ENCODE measurements at regions not wholly inside any gene's neighbourhood (a gene's known extent, or its start where the extent isn't known, plus 50 kb on each side); places are given as distances from the start of the nearest gene placed in this dataset.

- peaks cover 9% of the 10 kb centered on the region for H3K9me3 ChIP-seq (ENCODE audit: control insufficient read depth, low read depth, low read length)
- no peak overlapping the region for H4K91ac ChIP-seq (ENCODE audit: insufficient read length, low read depth, low read length)
- no peaks in the 10 kb centered on the region for H4K20me1 ChIP-seq (ENCODE audit: control insufficient read depth, insufficient read depth, insufficient read length)
- no peaks in the 10 kb centered on the region for H3K79me2 ChIP-seq (ENCODE audit: insufficient read depth, low read length)
- H3K27me3 Mint-ChIP-seq (ENCODE audit: low read depth) = no peaks in the 10 kb centered on the region
- H2BK120ac ChIP-seq (ENCODE audit: low read depth, low read length, poor library complexity, severe bottlenecking) = no peak overlapping the region
- H2BK5ac ChIP-seq (ENCODE audit: insufficient read length, low read length) = no peak overlapping the region
- peaks cover 2% of the 10 kb centered on the region for H3K23me2 ChIP-seq (ENCODE audit: insufficient read length, low read depth, low read length, poor library complexity, severe bottlenecking)
- H2BK20ac ChIP-seq (ENCODE audit: low read depth, low read length, poor library complexity, severe bottlenecking) = no peak overlapping the region
- H3K27ac Mint-ChIP-seq = no peak overlapping the region
- H3K36me3 Mint-ChIP-seq (ENCODE audit: insufficient read depth in 1 of 3, low read depth in 3 of 3) = peaks cover 11 to 27% (median 14%) of the 10 kb centered on the region in 3 experiments
- no peak overlapping the region for H3K14ac ChIP-seq (ENCODE audit: insufficient read depth, low read length)
- no peak overlapping the region for H3K18ac ChIP-seq (ENCODE audit: insufficient read length, low read depth, low read length)
- H3K56ac ChIP-seq (ENCODE audit: insufficient read length, low read depth, low read length) = no peak overlapping the region
- H3K23ac ChIP-seq (ENCODE audit: insufficient read length, low read depth, low read length) = no peak overlapping the region
- no peaks in the 10 kb centered on the region for H3K27me3 ChIP-seq (ENCODE audit: insufficient read depth, low read length)
- H2AFZ ChIP-seq (ENCODE audit: low read length) = no peak overlapping the region
- peaks cover 7 to 8% of the 10 kb centered on the region in 2 experiments for H3K4me1 Mint-ChIP-seq
- no peak overlapping the region for H3T11ph ChIP-seq (ENCODE audit: low read length)
- no peak overlapping the region for H3K27ac ChIP-seq (ENCODE audit: insufficient read length, low read depth, low read length)
- no peak overlapping the region for H3K4ac ChIP-seq (ENCODE audit: low read depth, low read length)
- H2BK12ac ChIP-seq (ENCODE audit: insufficient read length, low read depth, low read length) = no peak overlapping the region
- no CpG with 5 or more reads among the region's 6 CpGs for WGBS (ENCODE audit: extremely low coverage, insufficient read length, low lambda C conversion rate)
- H4K5ac ChIP-seq (ENCODE audit: insufficient read length, low read depth, low read length) = no peak overlapping the region
- TF ChIP-seq CTCF (conservative IDR thresholded peaks at IDR 0.05) = no peak
- H3K4me2 ChIP-seq (ENCODE audit: insufficient read depth, insufficient read length, low read length) = no peak overlapping the region
- H4K8ac ChIP-seq (replicated peaks; ENCODE audit: insufficient read length, low read depth, low read length) = no peak overlapping the region
- no peaks in the 10 kb centered on the region for H3K79me1 ChIP-seq (ENCODE audit: insufficient read depth, low read depth, low read length, poor library complexity, severe bottlenecking)
- H3K9me3 Mint-ChIP-seq = peaks cover 18 to 37% of the 10 kb centered on the region in 2 experiments
- no peaks in the 10 kb centered on the region for H3K4me1 ChIP-seq (ENCODE audit: insufficient read depth, low read length)
- H3K4me3 Mint-ChIP-seq = no peak overlapping the region
- H3K9ac ChIP-seq (ENCODE audit: extremely low read depth, insufficient read length, low read length) = no peak overlapping the region
- H2AK5ac ChIP-seq (ENCODE audit: insufficient read length, low read length) = no peak overlapping the region
- DNase-seq = no peak
- H2BK15ac ChIP-seq (ENCODE audit: low read depth, low read length) = no peak overlapping the region
These were observed 1031.7 kb upstream of the FBXO33 start for GRCh38 chr14:40463886-40464285.
